HuH-7 (cell line): ENCODE measurements at regions not wholly inside any gene's neighbourhood (a gene's known extent, or its start where the extent isn't known, plus 50 kb on each side); places are given as distances from the start of the nearest gene placed in this dataset.
"Not testable (repeated sequence)": the region's sequence is repeated elsewhere in the genome, so short reads cannot be mapped to it uniquely, and the experiment has no call there.

Experiments used
- DNase-seq: peaks from one replicate; pipeline ENCODE4 v3.0.0; 2011; ENCODE audit warnings: low spot score

DNA sequence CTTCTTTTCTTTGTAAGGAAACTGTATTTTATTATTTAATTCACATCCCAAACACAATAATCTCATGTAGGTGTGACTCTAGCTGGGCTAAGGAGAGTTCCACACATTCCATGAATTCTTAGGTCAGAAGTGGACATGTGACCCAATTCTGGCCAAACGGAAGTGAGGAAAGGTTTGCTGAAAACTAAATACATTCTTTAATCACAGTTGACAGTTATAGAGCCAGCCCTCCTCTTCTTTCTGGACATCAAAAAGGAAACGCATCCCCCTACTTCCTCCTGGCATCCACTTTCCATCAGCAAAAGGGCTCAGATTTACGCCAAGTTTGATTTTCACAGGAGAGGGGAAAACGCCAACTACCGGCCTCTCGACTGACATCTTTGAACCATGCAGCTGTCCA lies 774.4 kb upstream of the POM121L12 start:
- DNase-seq: no peak

DNA sequence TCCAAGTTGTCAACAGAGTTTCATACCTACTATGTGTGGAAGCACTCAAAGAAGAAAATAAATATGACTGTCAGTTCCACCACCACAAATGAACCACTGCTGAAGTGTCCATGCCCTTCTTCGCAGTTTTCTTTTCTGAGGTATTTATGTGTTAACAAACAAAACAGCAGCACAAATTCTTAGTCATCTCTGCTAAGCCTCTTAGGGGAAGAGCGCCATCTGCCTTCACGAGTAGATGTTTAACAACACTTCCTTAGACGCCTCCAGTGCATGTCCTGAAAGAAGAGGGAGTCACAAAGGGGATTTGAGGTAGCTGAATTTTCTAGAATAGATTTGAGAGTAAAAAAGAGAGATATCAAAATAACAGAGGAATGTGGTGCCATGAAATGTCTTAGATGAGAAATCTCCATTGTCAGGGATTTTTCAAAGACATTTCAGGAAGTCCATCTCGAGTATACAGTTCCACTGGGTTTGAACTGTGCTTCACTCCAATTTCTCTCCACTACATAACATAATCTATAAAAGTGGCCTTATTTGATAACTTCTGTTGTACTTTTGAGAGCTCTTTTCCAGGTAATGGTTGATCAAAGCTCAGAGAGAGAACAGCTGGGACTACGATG lies 775.3 kb upstream of the POM121L12 start:
- DNase-seq: peak; percentile 29

DNA sequence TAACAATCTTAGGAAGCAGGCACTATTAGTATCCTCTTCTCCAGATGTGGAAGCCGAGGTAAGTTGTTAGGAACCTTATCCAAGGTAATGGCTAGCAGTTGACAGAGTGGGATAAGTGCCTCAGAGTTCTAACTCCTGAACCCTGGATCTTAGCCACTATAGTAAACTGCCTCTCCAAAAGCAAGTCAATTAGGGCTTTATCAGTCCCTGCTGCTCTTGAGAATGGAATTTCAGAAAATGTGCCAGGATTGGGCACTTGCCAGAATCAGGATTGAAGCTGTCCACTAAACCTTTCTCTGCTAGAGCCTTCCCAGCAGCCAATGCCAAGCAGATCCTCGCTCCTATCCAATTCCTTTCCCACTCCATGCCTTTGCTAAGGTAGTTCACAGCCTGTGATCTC lies 777.5 kb upstream of the POM121L12 start:
- DNase-seq: no peak

DNA sequence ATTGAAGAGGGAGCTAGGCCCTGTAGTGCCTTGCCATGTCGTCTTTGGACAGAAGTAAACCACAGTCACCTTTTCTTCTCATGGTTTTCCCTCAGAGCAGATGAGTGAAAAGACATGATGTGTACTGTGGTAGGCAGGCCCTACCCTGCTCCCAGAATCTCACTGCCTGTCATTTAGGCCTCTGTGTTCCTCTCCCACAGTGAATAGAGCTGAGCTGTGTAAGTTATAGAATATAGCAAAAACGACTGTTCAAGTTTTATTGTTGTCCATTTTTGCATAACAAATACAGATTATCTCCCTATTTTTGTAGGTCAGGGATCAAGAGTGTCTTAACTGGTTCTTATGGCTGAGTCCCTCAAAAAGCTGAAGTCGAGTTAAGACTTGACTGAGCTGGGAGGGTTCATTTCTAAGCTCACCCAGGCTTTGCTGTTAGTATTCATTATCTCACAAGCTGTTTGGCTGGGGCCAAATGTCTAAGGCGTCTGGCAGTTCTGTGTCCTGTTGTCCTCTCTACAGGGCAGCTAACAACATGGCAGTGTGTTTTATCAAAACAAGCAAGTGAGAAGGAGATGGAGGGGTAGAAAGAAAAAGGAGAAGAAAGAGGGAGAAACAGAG lies 780.9 kb upstream of the POM121L12 start:
- no peak for DNase-seq

DNA sequence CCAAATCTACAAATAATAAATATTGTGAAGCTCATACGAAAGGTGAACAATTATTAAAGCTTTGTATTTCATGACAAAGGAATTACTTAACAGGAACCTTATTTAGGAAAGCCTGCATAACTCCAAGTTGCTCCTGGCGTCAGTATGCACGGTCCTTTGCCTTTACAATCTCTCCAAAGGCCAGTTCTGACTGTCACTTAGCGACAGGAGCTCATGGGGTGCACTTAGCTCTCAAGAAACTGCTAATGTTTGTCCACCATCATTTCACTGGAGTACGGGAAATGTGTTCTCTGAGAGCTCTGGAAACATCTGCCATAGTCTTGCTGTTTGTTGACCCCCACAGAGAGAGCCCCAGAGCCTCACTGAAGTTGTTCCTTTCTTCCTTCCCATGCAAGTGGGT lies 781.5 kb upstream of the POM121L12 start:
- DNase-seq: no peak

DNA sequence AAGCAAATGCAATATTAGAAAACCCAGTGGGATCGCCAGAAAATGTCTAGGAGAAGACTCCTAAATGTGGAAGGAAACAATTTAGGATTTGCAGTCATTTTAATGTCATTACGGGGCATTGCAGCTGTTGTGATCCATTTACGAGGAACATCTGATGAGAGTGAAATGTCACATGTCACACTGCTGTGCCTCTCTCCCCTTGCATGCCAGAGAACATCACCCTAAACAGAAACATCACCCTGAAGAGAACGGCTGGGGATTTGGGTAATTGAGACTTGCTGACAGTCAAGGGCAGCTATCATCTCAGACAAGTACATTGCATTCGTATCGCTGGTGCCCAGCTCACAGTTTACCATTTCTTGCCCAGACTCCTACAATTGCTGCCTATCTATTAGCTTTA lies 785.7 kb upstream of the POM121L12 start:
- DNase-seq: no peak

DNA sequence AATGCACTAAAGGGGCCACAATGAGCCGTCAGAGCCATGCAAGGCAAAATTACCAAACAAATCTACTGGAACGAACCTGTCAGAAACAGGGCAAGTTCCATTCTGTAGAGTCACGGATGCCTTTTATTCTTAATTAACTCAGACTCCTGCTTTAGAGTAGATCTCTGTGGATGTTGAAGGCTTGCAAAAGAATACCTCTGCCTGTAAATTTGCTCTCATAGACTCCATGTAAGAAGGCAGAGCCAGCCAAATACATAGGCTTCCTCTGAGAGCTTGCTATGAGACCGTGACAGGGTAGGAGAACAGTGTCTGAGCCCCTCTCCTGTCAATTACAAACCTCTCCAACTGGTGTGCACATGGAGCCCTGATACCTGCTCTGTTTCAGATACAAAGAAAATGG lies 787.9 kb upstream of the POM121L12 start:
- DNase-seq: no peak

DNA sequence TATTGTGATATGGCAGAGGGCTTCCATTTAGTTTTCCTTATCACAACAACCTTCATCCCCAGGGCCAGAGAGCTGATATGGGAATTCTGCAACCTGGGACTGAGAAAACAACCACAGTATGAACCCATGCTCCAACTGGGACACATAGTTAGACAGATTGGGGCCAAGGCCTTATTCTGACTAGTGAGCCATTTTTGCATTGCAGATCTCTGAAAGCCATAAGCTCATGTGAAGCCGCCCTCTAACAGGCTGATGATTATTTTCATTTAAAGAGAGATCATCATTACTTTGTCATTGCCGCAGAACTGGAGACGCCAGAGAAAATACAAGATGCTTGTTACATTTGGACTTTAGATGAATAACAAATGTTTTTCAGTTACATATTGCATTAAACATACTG lies 791.7 kb upstream of the POM121L12 start:
- DNase-seq: no peak

DNA sequence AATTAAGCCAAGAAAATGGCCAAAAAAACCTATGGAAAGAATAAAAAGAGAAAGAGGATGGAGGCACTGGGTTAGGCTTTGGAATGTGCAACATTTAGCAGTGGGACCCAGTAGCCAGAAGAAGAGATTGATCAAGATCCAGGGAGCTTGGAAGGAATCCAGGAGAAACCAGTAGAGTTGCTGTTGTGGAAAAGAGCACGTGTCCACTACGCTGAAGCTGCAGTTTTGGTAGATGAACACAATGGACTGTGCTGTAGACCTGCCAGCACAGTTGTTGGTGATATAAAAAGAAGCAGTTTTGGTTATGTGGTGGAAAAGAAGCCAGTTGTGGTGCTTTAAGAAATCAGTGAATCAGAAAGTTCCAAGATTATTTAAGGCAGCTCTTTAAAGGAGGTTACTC lies 802.2 kb upstream of the POM121L12 start:
- no peak for DNase-seq

DNA sequence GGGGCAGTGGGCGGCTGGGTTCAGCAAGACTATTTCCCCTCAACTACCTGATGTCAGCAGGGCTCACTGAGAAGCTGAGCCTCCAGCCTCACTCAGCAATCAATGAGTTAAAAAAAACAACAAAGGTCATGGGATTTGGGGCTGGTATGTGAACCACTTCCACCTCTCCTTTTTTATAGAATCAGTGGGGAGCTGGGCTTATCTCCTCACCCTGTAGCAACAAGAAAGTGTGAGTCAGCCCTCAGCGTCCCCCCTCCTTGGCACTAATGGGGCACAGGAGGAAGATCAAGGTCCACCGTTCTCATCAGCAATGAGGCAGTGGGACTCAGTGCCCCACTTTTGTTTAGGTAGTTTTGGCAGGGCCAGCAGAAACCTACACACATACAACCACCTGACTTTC lies 823.5 kb upstream of the POM121L12 start:
- no peak for DNase-seq

DNA sequence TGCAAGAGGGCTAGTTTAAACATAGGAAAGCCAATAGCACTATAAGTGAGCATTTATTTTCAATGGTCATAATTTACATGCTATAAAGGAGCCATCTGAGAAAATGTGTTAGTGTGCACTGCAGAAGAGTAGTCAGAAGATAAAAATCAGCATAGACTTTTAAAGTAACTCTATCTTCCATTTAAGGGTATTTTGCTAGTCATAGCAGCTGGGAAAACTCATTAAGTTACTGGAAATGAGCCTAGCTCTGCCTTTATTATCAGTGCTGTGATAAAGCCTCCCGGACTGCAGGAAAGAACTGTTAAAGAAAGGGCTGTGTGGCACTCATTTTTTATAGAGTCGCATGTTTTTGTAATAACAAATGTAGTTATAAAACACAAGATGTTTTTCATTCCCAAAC lies 825.8 kb upstream of the POM121L12 start:
- no peak for DNase-seq

DNA sequence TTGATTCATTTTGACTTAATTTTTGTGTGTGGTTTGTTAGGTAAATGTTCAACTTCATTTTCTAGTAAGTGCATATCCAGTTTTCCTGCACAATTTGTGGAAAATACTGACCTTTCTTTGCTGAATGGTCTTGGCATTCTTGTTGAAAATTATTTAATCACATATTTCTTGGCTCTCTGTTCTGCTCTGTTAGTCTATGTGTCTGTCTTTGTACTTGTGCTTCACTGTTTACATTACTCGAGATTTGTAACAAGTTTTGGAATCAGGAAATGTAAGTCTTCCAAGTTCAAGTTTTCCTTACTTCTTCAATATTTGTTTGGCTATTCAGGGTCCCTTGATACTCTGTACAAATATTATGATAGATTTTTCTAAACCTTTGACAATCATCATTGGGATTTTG lies 838.2 kb upstream of the POM121L12 start:
- DNase-seq: no peak

DNA sequence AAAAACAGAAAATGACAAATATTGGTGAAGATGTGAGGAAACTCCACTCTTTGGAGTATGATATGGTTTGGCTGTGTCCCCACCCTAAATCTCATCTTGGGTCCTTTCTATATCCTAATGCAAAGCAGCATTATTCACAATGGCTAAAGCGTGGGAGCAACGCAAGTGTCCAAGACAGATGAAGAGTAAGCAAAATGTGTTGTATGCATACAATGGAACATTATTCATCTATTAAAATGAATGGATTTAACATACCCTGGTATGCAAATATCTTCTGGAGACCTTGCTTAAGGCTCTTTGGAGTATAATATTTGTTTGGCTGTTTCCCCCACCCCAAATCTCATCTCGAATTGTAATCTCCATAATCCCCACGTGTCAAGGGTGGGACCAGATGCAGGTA lies 839.8 kb upstream of the POM121L12 start:
- DNase-seq: no peak

DNA sequence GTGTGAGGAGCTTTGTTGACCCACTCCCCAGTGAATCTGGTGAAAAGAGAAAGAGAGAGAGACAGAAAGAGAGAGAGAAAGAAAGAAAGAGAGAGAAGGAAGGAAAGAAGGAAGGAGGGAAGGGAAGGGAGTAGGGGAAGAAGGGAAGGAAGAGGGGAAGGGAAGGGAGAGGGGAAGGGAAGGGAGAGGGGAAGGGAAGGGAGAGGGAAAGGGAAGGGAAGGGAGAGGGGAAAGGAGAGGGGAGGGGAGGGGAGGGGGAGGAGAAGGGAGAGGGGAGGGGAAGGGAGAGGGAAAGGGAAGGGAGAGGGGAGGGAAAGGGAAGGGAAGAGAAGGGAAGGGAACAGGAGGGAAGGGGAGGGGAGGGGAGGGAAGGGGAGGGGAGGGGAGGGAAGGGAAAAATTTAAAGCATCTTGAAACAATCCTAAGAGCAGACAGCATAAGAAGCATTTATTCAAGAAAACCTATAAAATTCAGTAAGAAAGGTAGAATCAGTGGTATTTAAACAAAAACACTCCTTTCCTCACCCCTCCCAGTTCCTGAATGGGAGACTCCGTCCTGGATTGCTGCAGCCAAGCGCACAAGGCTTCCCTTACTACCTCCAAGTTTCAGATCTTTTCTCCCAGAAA lies 846.2 kb upstream of the POM121L12 start:
- DNase-seq: no peak

DNA sequence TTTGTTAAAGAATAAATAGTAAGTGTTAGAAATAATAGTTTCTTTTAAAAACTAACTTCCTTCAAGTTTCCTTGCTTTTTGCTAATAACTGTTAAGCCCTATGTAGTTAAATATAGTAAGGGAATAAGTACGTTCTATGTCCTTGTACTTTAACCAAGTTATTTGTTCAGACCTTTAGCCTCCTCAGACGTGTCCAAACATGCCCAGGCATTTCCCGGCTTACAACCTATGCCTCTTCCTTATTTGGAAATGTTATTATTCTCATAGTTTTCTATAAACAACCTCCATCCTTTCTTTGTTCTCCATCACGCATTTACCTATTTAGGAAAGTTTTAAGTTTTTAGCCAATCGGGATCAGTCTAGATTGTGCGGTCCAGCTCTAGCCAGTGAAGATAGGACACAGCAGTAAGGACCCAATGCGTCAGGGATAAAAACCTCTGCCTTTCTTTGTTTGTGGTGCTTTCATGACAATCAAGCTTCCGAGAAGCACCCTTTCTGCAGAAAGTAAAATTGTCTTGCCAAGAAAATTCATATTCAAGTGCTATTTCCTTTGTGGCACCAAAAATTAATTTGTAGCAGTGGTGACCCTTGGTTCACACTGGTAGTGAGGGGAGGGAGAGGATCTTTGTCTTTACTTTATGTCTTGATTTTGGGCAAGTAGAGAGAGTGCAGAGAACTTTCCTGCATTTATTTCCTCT lies 851.3 kb upstream of the POM121L12 start:
- no peak for DNase-seq

DNA sequence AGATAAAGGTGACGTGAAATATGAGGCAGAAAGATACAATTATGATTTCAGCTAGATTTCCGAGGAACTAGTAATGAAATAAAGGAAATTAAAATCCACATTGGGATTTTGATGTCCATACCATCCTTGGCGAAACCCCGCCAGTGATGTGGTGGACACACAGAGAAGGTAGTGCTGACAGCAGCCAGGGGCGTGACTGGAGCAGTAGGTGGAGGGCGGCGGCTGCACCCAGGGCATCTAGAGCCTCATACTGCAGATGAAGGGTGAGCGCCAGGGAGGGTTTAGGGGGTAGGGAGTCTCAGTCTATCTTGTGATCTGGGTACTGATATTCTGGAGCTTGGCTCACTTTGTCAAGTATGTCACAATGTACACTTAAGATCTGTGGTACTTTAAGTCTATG lies 855.5 kb upstream of the POM121L12 start:
- no peak for DNase-seq

DNA sequence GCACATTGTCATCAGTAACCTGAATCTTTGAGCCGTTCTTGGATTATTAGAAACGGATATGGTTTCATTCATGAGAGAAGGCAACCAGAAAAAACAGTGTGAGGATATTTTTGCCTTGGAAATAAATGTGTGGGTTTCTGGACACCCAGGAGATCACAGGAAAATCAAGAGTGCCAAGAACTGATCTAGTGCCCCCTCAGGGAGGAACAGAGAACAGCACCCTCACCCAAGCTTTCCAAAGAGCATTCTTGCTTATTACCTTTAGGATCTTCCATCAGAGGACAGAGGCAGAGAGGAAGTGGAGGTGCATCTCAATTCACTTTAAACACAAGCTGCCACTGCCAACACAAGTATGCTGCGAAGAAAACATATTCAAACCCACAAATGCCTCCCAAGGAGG lies 851.5 kb upstream of the COBL start:
- DNase-seq: peak; percentile 33

DNA sequence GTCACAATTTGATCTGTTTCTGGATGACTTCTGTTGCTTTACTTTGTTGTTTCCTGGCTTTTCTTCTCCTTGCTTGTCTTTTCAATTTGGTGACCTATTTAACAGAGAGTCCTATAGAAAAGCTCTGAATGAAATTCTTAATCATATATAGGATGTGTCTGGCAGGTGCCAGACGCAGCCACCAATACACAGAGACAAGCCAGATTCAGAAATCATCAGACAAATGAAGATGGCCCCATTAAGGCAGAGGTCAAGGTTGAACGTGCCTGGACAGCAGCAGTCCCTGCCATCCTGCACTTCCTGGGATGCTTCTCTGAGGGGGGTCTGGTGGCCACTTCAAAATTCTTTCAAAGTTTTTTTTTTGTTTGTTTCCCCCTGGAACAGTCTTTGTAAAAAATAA lies 846.7 kb upstream of the COBL start:
- no peak for DNase-seq

DNA sequence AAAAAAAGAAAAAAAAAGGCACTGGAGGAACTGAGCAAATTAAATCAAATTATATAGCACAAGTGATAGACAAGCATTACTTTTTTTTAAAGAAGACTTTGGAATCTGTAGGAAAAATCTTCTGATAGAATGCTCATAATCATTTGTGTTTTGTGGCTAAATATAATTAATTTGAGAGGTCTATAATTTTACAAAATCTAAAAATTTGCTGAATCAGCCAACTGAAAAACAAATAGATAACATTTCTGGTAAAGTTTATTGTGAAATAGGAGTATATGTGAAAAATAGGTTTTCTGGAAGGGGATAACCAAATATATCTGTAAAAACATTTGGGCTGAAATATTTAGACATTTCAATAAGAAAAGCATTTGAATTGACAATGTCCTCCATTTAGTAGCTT lies 844.9 kb upstream of the COBL start:
- DNase-seq: no peak

DNA sequence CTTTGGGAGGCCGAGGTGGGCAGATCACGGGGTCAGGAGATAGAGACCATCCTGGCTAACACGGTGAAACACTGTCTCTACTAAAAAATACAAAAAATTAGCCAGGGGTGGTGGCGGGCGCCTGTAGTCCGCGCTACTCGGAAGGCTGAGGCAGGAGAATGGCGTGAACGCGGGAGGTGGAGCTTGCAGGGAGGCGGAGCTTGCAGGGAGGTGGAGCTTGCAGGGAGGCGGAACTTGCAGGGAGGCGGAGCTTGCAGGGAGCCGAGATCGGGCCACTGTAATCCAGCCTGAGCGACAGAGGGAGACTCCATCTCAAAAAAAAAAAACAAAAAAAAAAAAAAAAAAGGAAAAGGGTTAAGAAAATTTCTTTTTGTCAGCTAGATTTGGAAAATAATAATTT lies 842.8 kb upstream of the COBL start:
- not testable (repeated sequence) for DNase-seq

DNA sequence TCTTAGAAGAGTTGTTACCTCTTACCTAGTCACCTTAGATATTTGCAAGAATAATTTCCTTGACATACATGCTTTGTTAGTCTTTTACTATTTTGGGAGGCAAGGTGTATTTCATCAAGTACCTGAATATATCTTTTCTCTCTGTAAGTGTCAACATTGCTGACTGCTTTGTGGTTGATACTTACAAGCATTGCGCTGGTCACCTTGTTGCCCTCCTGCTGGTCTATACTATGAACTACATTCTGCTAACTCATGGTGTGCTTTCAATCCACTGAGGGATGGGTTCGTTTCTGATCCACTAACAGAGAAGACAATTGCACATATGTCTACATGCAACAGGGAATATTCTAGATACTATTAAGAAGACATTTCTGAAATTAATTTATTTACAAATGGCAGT lies 837.8 kb upstream of the COBL start:
- peak; percentile 19 for DNase-seq

DNA sequence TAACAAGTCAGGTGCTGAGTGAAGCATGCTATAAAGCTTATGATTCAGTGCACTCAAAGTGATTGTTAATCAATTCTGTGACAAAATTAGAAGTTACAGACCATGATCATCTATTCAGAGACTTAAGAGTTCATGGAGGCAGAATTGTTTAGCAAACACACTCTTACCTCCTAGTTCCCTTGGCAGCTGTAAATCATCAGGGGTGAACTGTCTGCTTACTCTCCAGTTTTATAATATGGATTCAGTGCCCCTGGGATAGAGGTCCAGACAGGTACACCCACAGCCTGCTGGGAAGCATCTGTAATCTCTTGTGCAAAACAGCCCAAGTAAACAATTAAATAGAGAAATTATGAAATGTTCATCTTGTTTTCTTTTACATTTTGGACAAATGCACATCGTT lies 835.0 kb upstream of the COBL start:
- no peak for DNase-seq

DNA sequence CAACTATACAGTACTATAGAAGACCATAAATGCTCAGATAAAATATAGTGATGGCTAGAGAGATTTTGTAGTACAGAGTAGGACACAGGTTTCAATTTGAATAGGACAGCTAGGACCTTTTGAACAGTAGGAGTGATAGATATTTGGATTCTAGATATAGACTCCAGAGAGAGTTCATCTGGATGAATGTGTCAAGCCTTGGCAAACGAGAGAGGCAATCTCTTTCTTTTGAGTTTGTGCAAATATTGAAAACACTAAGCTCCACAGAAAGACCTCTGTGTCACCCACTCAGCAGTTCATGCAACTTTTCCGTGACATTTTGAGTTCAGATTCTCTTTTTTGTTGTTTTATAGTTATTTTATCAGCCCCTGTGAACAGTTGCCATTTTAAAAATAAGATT lies 834.3 kb upstream of the COBL start:
- no peak for DNase-seq
